ENCODE measurements at regions not wholly inside any gene's neighbourhood (a gene's known extent, or its start where the extent isn't known, plus 50 kb on each side); places are given as distances from the start of the nearest gene placed in this dataset.
"Not testable (repeated sequence)": the region's sequence is repeated elsewhere in the genome, so short reads cannot be mapped to it uniquely, and the experiment has no call there.

GRCh38 chr4:81589262-81589661 is 117.6 kb upstream of the RASGEF1B start:
- no peak for FAIRE-seq
- Histone ChIP-seq H3K4me3 (ENCODE audit: low read depth in 1 of 3, low read length in 3 of 3) (no peak overlapping the region), H3K36me3 (ENCODE audit: control insufficient read depth in 3 of 3, insufficient read depth in 2 of 3, low read depth in 1 of 3, low read length in 3 of 3) (no peaks in the 10 kb centered on the region), H3K27me3 (ENCODE audit: control insufficient read depth in 3 of 3, insufficient read depth in 3 of 3, low read length in 3 of 3) (no peaks in the 10 kb centered on the region), H3K4me1 (ENCODE audit: control insufficient read depth in 3 of 3, insufficient read depth in 2 of 3, low read depth in 1 of 3, low read length in 2 of 3) (no peaks in the 10 kb centered on the region), H3K27ac (ENCODE audit: low read depth in 1 of 3, low read length in 2 of 3) (no peak overlapping the region), H3K9me3 (ENCODE audit: control insufficient read depth in 2 of 2, insufficient read depth in 1 of 2, low read depth in 1 of 2, low read length in 1 of 2) (no peaks in the 10 kb centered on the region)
- WGBS, 3 donors, result 84 to 95% (median 91%) methylated on average over 1 of the region's 1 CpG
- DNase-seq, result no peak

- Histone ChIP-seq H3K36me3 (ENCODE audit: control insufficient read depth in 3 of 3, insufficient read depth in 2 of 3, low read depth in 1 of 3, low read length in 3 of 3) (no peaks in the 10 kb centered on the region), H3K27ac (ENCODE audit: low read depth in 1 of 3, low read length in 2 of 3) (no peak overlapping the region), H3K9me3 (ENCODE audit: control insufficient read depth in 2 of 2, insufficient read depth in 1 of 2, low read depth in 1 of 2, low read length in 1 of 2) (no peaks in the 10 kb centered on the region), H3K4me3 (ENCODE audit: low read depth in 1 of 3, low read length in 3 of 3) (no peak overlapping the region), H3K4me1 (ENCODE audit: control insufficient read depth in 3 of 3, insufficient read depth in 2 of 3, low read depth in 1 of 3, low read length in 2 of 3) (no peaks in the 10 kb centered on the region), H3K27me3 (ENCODE audit: control insufficient read depth in 3 of 3, insufficient read depth in 3 of 3, low read length in 3 of 3) (no peaks in the 10 kb centered on the region)
- FAIRE-seq, result no peak
- no peak for DNase-seq
- WGBS, 3 donors, result 94 to 97% (median 94%) methylated on average over 3 of the region's 3 CpGs
Measured at GRCh38 chr4:81586706-81587105, 115.0 kb upstream of the RASGEF1B start.

GRCh38 chr4:81580994-81581374 is 109.3 kb upstream of the RASGEF1B start:
- H3K27ac ChIP-seq (ENCODE audit: low read depth in 1 of 3, low read length in 2 of 3); DNase-seq; FAIRE-seq; H3K4me3 ChIP-seq (ENCODE audit: low read depth in 1 of 3, low read length in 3 of 3); H3K4me1 ChIP-seq (ENCODE audit: control insufficient read depth in 3 of 3, insufficient read depth in 2 of 3, low read depth in 1 of 3, low read length in 2 of 3); H3K27me3 ChIP-seq (ENCODE audit: control insufficient read depth in 3 of 3, insufficient read depth in 3 of 3, low read length in 3 of 3); H3K9me3 ChIP-seq (ENCODE audit: control insufficient read depth in 2 of 2, insufficient read depth in 1 of 2, low read depth in 1 of 2, low read length in 1 of 2); H3K36me3 ChIP-seq (ENCODE audit: control insufficient read depth in 3 of 3, insufficient read depth in 2 of 3, low read depth in 1 of 3, low read length in 3 of 3): not testable (repeated sequence)
- 92 to 99% (median 94%) methylated on average over 3 of the region's 3 CpGs for WGBS, 3 donors

DNA sequence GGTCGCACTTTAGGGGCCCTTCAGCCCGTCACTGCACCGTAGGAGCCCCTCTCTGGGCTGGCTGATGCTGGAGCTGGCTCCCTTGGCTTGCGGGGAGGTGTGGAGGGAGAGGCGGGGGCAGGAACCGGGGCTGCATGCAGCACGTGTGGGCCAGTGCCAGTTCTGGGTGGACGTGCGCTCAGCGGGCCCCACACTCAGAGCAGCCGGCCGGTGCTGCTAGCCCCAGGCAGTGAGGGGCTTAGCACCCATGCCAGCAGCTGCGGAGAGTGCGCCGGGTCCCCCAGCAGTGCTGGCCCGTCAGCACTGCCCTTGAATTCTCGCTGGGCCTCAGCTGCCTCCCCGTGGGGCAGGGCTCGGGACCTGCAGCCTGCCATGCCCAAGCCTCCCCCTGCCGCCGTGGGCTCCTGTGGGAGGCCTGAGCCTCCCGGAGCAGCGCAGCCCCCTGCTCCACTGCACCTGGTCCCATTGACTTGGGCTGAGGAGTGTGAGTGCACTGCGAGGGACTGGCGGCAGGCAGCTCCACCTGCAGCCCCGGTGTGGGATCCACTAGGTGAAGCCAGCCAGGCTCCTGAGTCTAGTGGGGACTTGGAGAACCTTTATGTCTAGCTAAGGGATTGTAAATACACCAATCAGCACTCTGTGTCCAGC is 108.8 kb upstream of the RASGEF1B start:
- no peak overlapping the region for H3K4me3 ChIP-seq (ENCODE audit: low read depth in 1 of 3, low read length in 3 of 3)
- H3K4me1 ChIP-seq (ENCODE audit: control insufficient read depth in 3 of 3, insufficient read depth in 2 of 3, low read depth in 1 of 3, low read length in 2 of 3), result peaks cover 0 to 4% (median 0%) of the 10 kb centered on the region in 3 donors
- H3K9me3 ChIP-seq (ENCODE audit: control insufficient read depth in 2 of 2, insufficient read depth in 1 of 2, low read depth in 1 of 2, low read length in 1 of 2), result peaks cover 0 to 8% of the 10 kb centered on the region in 2 donors
- no peak for FAIRE-seq
- no peaks in the 10 kb centered on the region for H3K36me3 ChIP-seq (ENCODE audit: control insufficient read depth in 3 of 3, insufficient read depth in 2 of 3, low read depth in 1 of 3, low read length in 3 of 3)
- DNase-seq, result no peak
- no peaks in the 10 kb centered on the region for H3K27me3 ChIP-seq (ENCODE audit: control insufficient read depth in 3 of 3, insufficient read depth in 3 of 3, low read length in 3 of 3)
- H3K27ac ChIP-seq (ENCODE audit: low read depth in 1 of 3, low read length in 2 of 3), result no peak overlapping the region
- 92 to 93% (median 92%) methylated on average over 15 to 26 of the region's 26 CpGs for WGBS, 3 donors

GRCh38 chr4:81577392-81577791 is 105.7 kb upstream of the RASGEF1B start:
- no peak for FAIRE-seq
- no peak overlapping the region for H3K4me3 ChIP-seq (ENCODE audit: low read depth in 1 of 3, low read length in 3 of 3)
- 56 to 76% (median 69%) methylated on average over 1 of the region's 1 CpG for WGBS, 3 donors
- peaks cover 0 to 8% (median 5%) of the 10 kb centered on the region in 3 donors for H3K4me1 ChIP-seq (ENCODE audit: control insufficient read depth in 3 of 3, insufficient read depth in 2 of 3, low read depth in 1 of 3, low read length in 2 of 3)
- peaks cover 0 to 8% of the 10 kb centered on the region in 2 donors for H3K9me3 ChIP-seq (ENCODE audit: control insufficient read depth in 2 of 2, insufficient read depth in 1 of 2, low read depth in 1 of 2, low read length in 1 of 2)
- no peaks in the 10 kb centered on the region for H3K36me3 ChIP-seq (ENCODE audit: control insufficient read depth in 3 of 3, insufficient read depth in 2 of 3, low read depth in 1 of 3, low read length in 3 of 3)
- H3K27ac ChIP-seq (ENCODE audit: low read depth in 1 of 3, low read length in 2 of 3), result no peak overlapping the region
- no peak for DNase-seq
- no peaks in the 10 kb centered on the region for H3K27me3 ChIP-seq (ENCODE audit: control insufficient read depth in 3 of 3, insufficient read depth in 3 of 3, low read length in 3 of 3)

GRCh38 chr4:81574991-81575390 is 103.3 kb upstream of the RASGEF1B start:
- Histone ChIP-seq H3K36me3 (ENCODE audit: control insufficient read depth in 3 of 3, insufficient read depth in 2 of 3, low read depth in 1 of 3, low read length in 3 of 3) (no peaks in the 10 kb centered on the region), H3K27ac (ENCODE audit: low read depth in 1 of 3, low read length in 2 of 3) (no peak overlapping the region), H3K4me3 (ENCODE audit: low read depth in 1 of 3, low read length in 3 of 3) (no peak overlapping the region), H3K4me1 (ENCODE audit: control insufficient read depth in 3 of 3, insufficient read depth in 2 of 3, low read depth in 1 of 3, low read length in 2 of 3) (peaks cover 0 to 8% (median 5%) of the 10 kb centered on the region in 3 donors), H3K27me3 (ENCODE audit: control insufficient read depth in 3 of 3, insufficient read depth in 3 of 3, low read length in 3 of 3) (no peaks in the 10 kb centered on the region), H3K9me3 (ENCODE audit: control insufficient read depth in 2 of 2, insufficient read depth in 1 of 2, low read depth in 1 of 2, low read length in 1 of 2) (no peaks in the 10 kb centered on the region)
- WGBS, 3 donors, result 70 to 94% (median 91%) methylated on average over 3 of the region's 3 CpGs
- FAIRE-seq (no peak), DNase-seq (no peak)

DNA sequence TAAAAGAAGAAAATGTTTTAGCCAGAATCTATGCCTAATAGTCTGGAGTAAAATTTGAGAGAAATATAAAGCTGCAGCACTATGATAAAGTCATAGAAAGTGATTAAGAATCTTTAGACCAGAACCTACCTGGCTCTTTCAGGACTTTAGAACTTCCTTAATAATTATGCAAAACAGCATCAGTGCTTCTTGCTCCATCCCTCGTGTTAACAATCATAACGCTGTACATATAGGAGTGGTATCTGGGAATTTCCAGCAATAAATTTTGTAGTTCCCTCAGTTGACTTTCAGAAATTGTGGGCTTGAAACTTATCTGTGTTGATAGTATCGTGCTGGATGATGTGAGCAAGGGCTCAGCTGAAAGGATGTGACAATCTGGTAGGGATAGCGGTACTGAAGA is 102.1 kb upstream of the RASGEF1B start:
- peak; percentile 56 to 68 for DNase-seq
- no peak for FAIRE-seq
- Histone ChIP-seq H3K27me3 (ENCODE audit: control insufficient read depth in 3 of 3, insufficient read depth in 3 of 3, low read length in 3 of 3) (no peaks in the 10 kb centered on the region), H3K27ac (ENCODE audit: low read depth in 1 of 3, low read length in 2 of 3) (no peak overlapping the region), H3K36me3 (ENCODE audit: control insufficient read depth in 3 of 3, insufficient read depth in 2 of 3, low read depth in 1 of 3, low read length in 3 of 3) (no peaks in the 10 kb centered on the region), H3K9me3 (ENCODE audit: control insufficient read depth in 2 of 2, insufficient read depth in 1 of 2, low read depth in 1 of 2, low read length in 1 of 2) (no peaks in the 10 kb centered on the region), H3K4me3 (ENCODE audit: low read depth in 1 of 3, low read length in 3 of 3) (no peak overlapping the region), H3K4me1 (ENCODE audit: control insufficient read depth in 3 of 3, insufficient read depth in 2 of 3, low read depth in 1 of 3, low read length in 2 of 3) (peaks cover 0 to 8% (median 5%) of the 10 kb centered on the region in 3 donors)
- WGBS, 3 donors, result 19 to 33% (median 27%) methylated on average over 4 of the region's 4 CpGs

DNA sequence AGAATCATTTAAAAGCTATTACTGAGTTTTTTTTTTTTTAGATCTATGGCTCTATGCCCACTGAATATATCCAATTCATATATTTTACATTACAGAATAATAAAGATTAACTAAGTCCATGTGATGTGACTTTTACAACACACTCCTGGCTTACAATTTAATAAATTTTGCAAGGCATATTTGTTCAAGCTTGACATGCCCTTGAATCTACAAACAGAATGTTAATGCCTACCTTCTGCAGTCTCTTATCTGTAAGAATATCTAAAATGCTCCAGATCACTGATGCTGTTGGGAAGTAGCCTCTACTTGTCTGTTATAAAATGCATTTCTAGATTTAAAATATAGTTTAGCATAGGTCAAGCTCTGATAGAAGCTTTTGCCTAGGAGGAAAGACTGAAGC is 100.7 kb upstream of the RASGEF1B start:
- no peak for DNase-seq
- Histone ChIP-seq H3K4me3 (ENCODE audit: low read depth in 1 of 3, low read length in 3 of 3) (no peak overlapping the region), H3K9me3 (ENCODE audit: control insufficient read depth in 2 of 2, insufficient read depth in 1 of 2, low read depth in 1 of 2, low read length in 1 of 2) (no peaks in the 10 kb centered on the region), H3K27me3 (ENCODE audit: control insufficient read depth in 3 of 3, insufficient read depth in 3 of 3, low read length in 3 of 3) (no peaks in the 10 kb centered on the region), H3K4me1 (ENCODE audit: control insufficient read depth in 3 of 3, insufficient read depth in 2 of 3, low read depth in 1 of 3, low read length in 2 of 3) (peaks cover 0 to 5% (median 5%) of the 10 kb centered on the region in 3 donors), H3K27ac (ENCODE audit: low read depth in 1 of 3, low read length in 2 of 3) (no peak overlapping the region), H3K36me3 (ENCODE audit: control insufficient read depth in 3 of 3, insufficient read depth in 2 of 3, low read depth in 1 of 3, low read length in 3 of 3) (no peaks in the 10 kb centered on the region)
- FAIRE-seq, result no peak

DNA sequence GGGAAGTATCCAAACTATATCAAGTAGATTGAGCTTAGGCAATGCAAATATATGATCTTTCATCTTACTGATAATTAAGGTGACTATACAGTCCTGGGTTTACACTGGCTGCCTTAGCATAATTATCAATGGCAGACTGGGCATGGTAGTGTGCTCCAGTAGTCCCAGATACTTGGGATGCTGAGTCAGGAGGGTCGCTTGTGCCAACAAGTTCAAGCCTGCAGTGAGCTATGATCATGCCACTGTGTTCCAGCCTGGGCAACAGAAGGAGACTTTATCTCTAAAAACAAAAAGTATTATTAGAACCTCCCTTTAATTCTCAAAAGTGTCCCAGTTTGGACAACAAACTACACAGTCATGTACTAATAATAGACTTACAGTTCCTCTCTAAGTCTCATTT is 99.4 kb upstream of the RASGEF1B start:
- no peak for FAIRE-seq
- peaks cover 0 to 9% (median 6%) of the 10 kb centered on the region in 3 donors for H3K4me1 ChIP-seq (ENCODE audit: control insufficient read depth in 3 of 3, insufficient read depth in 2 of 3, low read depth in 1 of 3, low read length in 2 of 3)
- 81 to 94% (median 92%) methylated on average over 1 of the region's 1 CpG for WGBS, 3 donors
- no peaks in the 10 kb centered on the region for H3K36me3 ChIP-seq (ENCODE audit: control insufficient read depth in 3 of 3, insufficient read depth in 2 of 3, low read depth in 1 of 3, low read length in 3 of 3)
- H3K4me3 ChIP-seq (ENCODE audit: low read depth in 1 of 3, low read length in 3 of 3), result no peak overlapping the region
- H3K27me3 ChIP-seq (ENCODE audit: control insufficient read depth in 3 of 3, insufficient read depth in 3 of 3, low read length in 3 of 3), result no peaks in the 10 kb centered on the region
- no peaks in the 10 kb centered on the region for H3K9me3 ChIP-seq (ENCODE audit: control insufficient read depth in 2 of 2, insufficient read depth in 1 of 2, low read depth in 1 of 2, low read length in 1 of 2)
- H3K27ac ChIP-seq (ENCODE audit: low read depth in 1 of 3, low read length in 2 of 3), result no peak overlapping the region
- no peak for DNase-seq

All from small intestine (tissue), 7 donors.